Fibroblast of lung (primary cell): ENCODE measurements at regions not wholly inside any gene's neighbourhood (a gene's known extent, or its start where the extent isn't known, plus 50 kb on each side); places are given as distances from the start of the nearest gene placed in this dataset.

Experiments used
- EZH2 ChIP-seq: IDR thresholded peaks from 2 replicates; pipeline ENCODE4 v1.5.1; 2012; ENCODE audit warnings: low read length, control low read depth, mild to moderate bottlenecking; ENCODE audit errors: missing control alignments
- TF ChIP-seq, protein P1 (sequence below), 2 donors: IDR thresholded peaks in 1 of 2; conservative IDR thresholded peaks in 1 of 2; 1 replicate in 1 of 2; 2 replicates in 1 of 2; pipeline ENCODE4 v1.5.1; 2011 to 2012; ENCODE audit warnings: low read length in 2 of 2, control low read depth in 1 of 2, inconsistent platforms in 1 of 2, low read depth in 1 of 2, mild to moderate bottlenecking in 1 of 2

DNA sequence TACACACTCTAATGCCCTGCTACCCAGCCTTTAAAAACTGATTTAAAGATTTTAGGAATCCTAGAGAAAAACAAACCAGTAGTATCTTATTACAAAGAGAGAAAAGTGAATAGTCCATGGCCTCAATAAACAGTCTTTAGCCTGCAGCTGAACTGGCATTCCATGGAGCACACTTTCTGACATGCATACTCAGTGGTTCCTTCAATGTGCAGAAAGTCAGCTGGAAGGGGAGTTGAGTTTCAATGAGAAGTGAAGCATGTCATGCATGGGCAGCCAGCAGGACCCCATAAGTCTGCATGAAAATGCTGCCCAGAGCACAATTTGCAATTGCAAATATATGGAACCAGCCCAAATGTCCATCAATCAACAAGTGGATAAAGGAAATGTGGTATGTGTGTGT lies 273.7 kb downstream of the UQCRFS1 start:
- TF ChIP-seq, protein P1, sequence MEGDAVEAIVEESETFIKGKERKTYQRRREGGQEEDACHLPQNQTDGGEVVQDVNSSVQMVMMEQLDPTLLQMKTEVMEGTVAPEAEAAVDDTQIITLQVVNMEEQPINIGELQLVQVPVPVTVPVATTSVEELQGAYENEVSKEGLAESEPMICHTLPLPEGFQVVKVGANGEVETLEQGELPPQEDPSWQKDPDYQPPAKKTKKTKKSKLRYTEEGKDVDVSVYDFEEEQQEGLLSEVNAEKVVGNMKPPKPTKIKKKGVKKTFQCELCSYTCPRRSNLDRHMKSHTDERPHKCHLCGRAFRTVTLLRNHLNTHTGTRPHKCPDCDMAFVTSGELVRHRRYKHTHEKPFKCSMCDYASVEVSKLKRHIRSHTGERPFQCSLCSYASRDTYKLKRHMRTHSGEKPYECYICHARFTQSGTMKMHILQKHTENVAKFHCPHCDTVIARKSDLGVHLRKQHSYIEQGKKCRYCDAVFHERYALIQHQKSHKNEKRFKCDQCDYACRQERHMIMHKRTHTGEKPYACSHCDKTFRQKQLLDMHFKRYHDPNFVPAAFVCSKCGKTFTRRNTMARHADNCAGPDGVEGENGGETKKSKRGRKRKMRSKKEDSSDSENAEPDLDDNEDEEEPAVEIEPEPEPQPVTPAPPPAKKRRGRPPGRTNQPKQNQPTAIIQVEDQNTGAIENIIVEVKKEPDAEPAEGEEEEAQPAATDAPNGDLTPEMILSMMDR (conservative IDR thresholded peaks at IDR 0.05 in 1 of 2, IDR thresholded peaks at IDR 0.05 in 1 of 2; ENCODE audit: low read depth in 1 of 2, low read length in 2 of 2), result no peak
- no peak for TF ChIP-seq EZH2
